ENCODE measurements at regions not wholly inside any gene's neighbourhood (a gene's known extent, or its start where the extent isn't known, plus 50 kb on each side); places are given as distances from the start of the nearest gene placed in this dataset.
"Not testable (repeated sequence)": the region's sequence is repeated elsewhere in the genome, so short reads cannot be mapped to it uniquely, and the experiment has no call there.

- not testable (repeated sequence) for DNase-seq (ENCODE audit: low read depth)
Measured at GRCh38 chr20:17891131-17891530, 77.5 kb downstream of the SNX5 start.

- DNase-seq (ENCODE audit: low read depth), result no peak
Measured at GRCh38 chr20:17890330-17890729, 78.3 kb downstream of the SNX5 start.

GRCh38 chr20:17889226-17889625 lies 79.4 kb downstream of the SNX5 start:
- DNase-seq (ENCODE audit: low read depth), result peak; percentile 57

GRCh38 chr20:17888044-17888443 lies 80.5 kb downstream of the SNX5 start:
- DNase-seq (ENCODE audit: low read depth), result peak; percentile 68

GRCh38 chr20:17887331-17888030 lies 81.1 kb downstream of the SNX5 start:
- no peak for DNase-seq (ENCODE audit: low read depth)

GRCh38 chr20:17885544-17885943 lies 83.0 kb downstream of the SNX5 start:
- DNase-seq (ENCODE audit: low read depth), result no peak

- no peak for DNase-seq (ENCODE audit: low read depth)
Measured at GRCh38 chr20:17885076-17885475, 83.5 kb downstream of the SNX5 start.

GRCh38 chr20:17884307-17885003 lies 84.1 kb downstream of the SNX5 start:
- no peak for DNase-seq (ENCODE audit: low read depth)

- DNase-seq (ENCODE audit: low read depth), result no peak
Measured at GRCh38 chr20:17883592-17884306, 84.8 kb downstream of the SNX5 start.

- DNase-seq (ENCODE audit: low read depth), result no peak
Measured at GRCh38 chr20:17882834-17883591, 85.6 kb downstream of the SNX5 start.

- DNase-seq (ENCODE audit: low read depth), result no peak
Measured at GRCh38 chr20:17882065-17882833, 86.3 kb downstream of the SNX5 start.

GRCh38 chr20:17881741-17882064 lies 86.9 kb downstream of the SNX5 start:
- DNase-seq (ENCODE audit: low read depth), result no peak

- peak; percentile 9 for DNase-seq (ENCODE audit: low read depth)
Measured at GRCh38 chr20:17878912-17879602, 89.5 kb downstream of the SNX5 start.

GRCh38 chr20:17878069-17878911 lies 90.3 kb downstream of the SNX5 start:
- DNase-seq (ENCODE audit: low read depth), result no peak

GRCh38 chr20:17875981-17876385 lies 92.6 kb downstream of the SNX5 start:
- no peak for DNase-seq (ENCODE audit: low read depth)

GRCh38 chr20:17875106-17875980 lies 93.3 kb downstream of the SNX5 start:
- no peak for DNase-seq (ENCODE audit: low read depth)

GRCh38 chr20:17874271-17875105 lies 94.1 kb downstream of the SNX5 start:
- DNase-seq (ENCODE audit: low read depth), result no peak

Data from ELR (cell line).